K562 (cell line): ENCODE measurements at regions not wholly inside any gene's neighbourhood (a gene's known extent, or its start where the extent isn't known, plus 50 kb on each side); places are given as distances from the start of the nearest gene placed in this dataset.
A peak's percentile ranks its signal among the peaks of the same experiment; 100 is the strongest.

Experiments
- CBFA2T2 ChIP-seq: fragments of 450-650 bp; conservative IDR thresholded peaks from 2 replicates; pipeline ENCODE4 v1.6.1; 2017; ENCODE audit warnings: mild to moderate bottlenecking
- DMBX1 ChIP-seq: fragments of 250-450 bp; sonication (Bioruptor Pico); IDR thresholded peaks from 2 replicates; pipeline ENCODE4 v1.8.0; 2022; ENCODE audit warnings: inconsistent platforms, mild to moderate bottlenecking, moderate library complexity, borderline replicate concordance
- DPF2 ChIP-seq: fragments of 450-650 bp; IDR thresholded peaks from 2 replicates; pipeline ENCODE4 v1.6.1; 2016
- E2F3 ChIP-seq: fragments of 250-450 bp; sonication (Bioruptor Pico); IDR thresholded peaks from 2 replicates; pipeline ENCODE4 v1.4.0; 2020; ENCODE audit warnings: mild to moderate bottlenecking
- ETV1 ChIP-seq: fragments of 450-650 bp; conservative IDR thresholded peaks from 2 replicates; pipeline ENCODE4 v1.6.1; 2016; ENCODE audit warnings: missing genetic modification characterization, control low read depth, low read depth, missing compliant biosample characterization
- FOSL1 ChIP-seq: fragments of 200-800 bp; sonication (Bioruptor generic); conservative IDR thresholded peaks from 2 replicates; pipeline ENCODE4 v1.6.1; 2016; ENCODE audit warnings: missing genetic modification characterization, missing compliant biosample characterization
- HDAC8 ChIP-seq: fragments of 450-650 bp; IDR thresholded peaks from 2 replicates; pipeline ENCODE4 v1.6.1; 2016; ENCODE audit warnings: mild to moderate bottlenecking, missing genetic modification characterization, moderate library complexity, missing compliant biosample characterization
- HEY1 ChIP-seq: fragments of 250-450 bp; sonication (Bioruptor Pico); IDR thresholded peaks from 2 replicates; pipeline ENCODE4 v1.5.0; 2020; ENCODE audit warnings: mild to moderate bottlenecking, moderate library complexity, borderline replicate concordance
- IRF1 ChIP-seq: sonication (generic); formaldehyde crosslinking; IDR thresholded peaks from 2 replicates; pipeline ENCODE4 v1.8.0; 2022; ENCODE audit warnings: missing genetic modification reagents, mild to moderate bottlenecking, borderline replicate concordance
- MCM5 ChIP-seq: fragments of 450-650 bp; IDR thresholded peaks from 2 replicates; pipeline ENCODE4 v1.6.1; 2016; ENCODE audit warnings: low read depth
- NR2C2 ChIP-seq, 2 experiments: fragments of 200-800 bp in 1 of 2; sonication (Bioruptor generic) in 1 of 2; sonication (generic) in 1 of 2; formaldehyde crosslinking in 1 of 2; IDR thresholded peaks; 2 replicates each; pipeline versions ENCODE4 v1.6.1 to v1.8.0; 2016 to 2022; ENCODE audit warnings: mild to moderate bottlenecking in 1 of 2, missing compliant biosample characterization in 1 of 2, missing genetic modification characterization in 1 of 2, missing genetic modification reagents in 1 of 2
- RBM17 ChIP-seq: fragments of 200-400 bp; formaldehyde crosslinking; IDR thresholded peaks from 2 replicates; pipeline ENCODE4 v1.6.1; 2017; ENCODE audit warnings: low read depth, mild to moderate bottlenecking, low read length, borderline replicate concordance
- SRSF7 ChIP-seq: fragments of 200-400 bp; formaldehyde crosslinking; optimal IDR thresholded peaks from 2 replicates; pipeline ENCODE3; 2017; ENCODE audit warnings: mild to moderate bottlenecking, low read depth, low read length
- TAF1 ChIP-seq: IDR thresholded peaks from 2 replicates; pipeline ENCODE4 v1.6.1; 2011; ENCODE audit warnings: mild to moderate bottlenecking, low read length, moderate library complexity; ENCODE audit not compliant: insufficient read depth, control insufficient read depth, severe bottlenecking; ENCODE audit errors: extremely low read depth
- XRCC3 ChIP-seq: fragments of 450-650 bp; IDR thresholded peaks from 2 replicates; pipeline ENCODE4 v1.6.1; 2017; ENCODE audit warnings: mild to moderate bottlenecking, moderate library complexity
- ZC3H4 ChIP-seq: sonication (generic); formaldehyde crosslinking; IDR thresholded peaks from 2 replicates; pipeline ENCODE4 v1.9.0; 2021; ENCODE audit warnings: missing genetic modification reagents, borderline replicate concordance
- ZNF165 ChIP-seq: fragments of 250-450 bp; sonication (Bioruptor Pico); IDR thresholded peaks from 2 replicates; pipeline ENCODE4 v1.4.0; 2020; ENCODE audit warnings: borderline replicate concordance
- ZNF184 ChIP-seq: sonication (generic); formaldehyde crosslinking; IDR thresholded peaks from 2 replicates; pipeline ENCODE4 v1.5.0; 2020; ENCODE audit warnings: missing genetic modification reagents
- ZNF224 ChIP-seq: sonication (generic); formaldehyde crosslinking; IDR thresholded peaks from 2 replicates; pipeline ENCODE4 v1.8.0; 2022; ENCODE audit warnings: mild to moderate bottlenecking, missing genetic modification reagents
- ZNF232 ChIP-seq: sonication (generic); formaldehyde crosslinking; IDR thresholded peaks from 2 replicates; pipeline ENCODE4 v1.8.0; 2022; ENCODE audit warnings: mild to moderate bottlenecking, missing genetic modification reagents
- ZNF24 ChIP-seq: fragments of 450-650 bp; IDR thresholded peaks from 2 replicates; pipeline ENCODE4 v1.6.1; 2016
- ZNF311 ChIP-seq: fragments of 250-450 bp; sonication (Bioruptor Pico); IDR thresholded peaks from 2 replicates; pipeline ENCODE4 v1.4.0; 2020; ENCODE audit warnings: mild to moderate bottlenecking, moderate library complexity
- ZNF316 ChIP-seq: fragments of 450-650 bp; IDR thresholded peaks from 2 replicates; pipeline ENCODE4 v1.6.1; 2016
- ZNF354B ChIP-seq: fragments of 250-450 bp; sonication (Bioruptor Pico); IDR thresholded peaks from 2 replicates; pipeline ENCODE4 v1.4.0; 2020
- ZNF444 ChIP-seq: fragments of 250-450 bp; sonication (Bioruptor Pico); IDR thresholded peaks from 2 replicates; pipeline ENCODE4 v1.4.0; 2020; ENCODE audit warnings: mild to moderate bottlenecking, moderate library complexity
- ZNF592 ChIP-seq: fragments of 450-650 bp; IDR thresholded peaks from 2 replicates; pipeline ENCODE4 v1.6.1; 2017; ENCODE audit warnings: antibody characterized with exemption, mild to moderate bottlenecking

GRCh38 chr1:56137521-56138505 lies 441.6 kb downstream of the PLPP3 start (continued):
- TF ChIP-seq ZNF184 (CRISPR knock-in tag) (no peak), NR2C2 (CRISPR knock-in tag; IDR thresholded peaks at IDR 0.05) (no peak), NR2C2 (tag; IDR thresholded peaks at IDR 0.05) (no peak), CBFA2T2 (no peak), ZC3H4 (CRISPR knock-in tag) (no peak), XRCC3 (no peak), SRSF7 (no peak), ZNF224 (CRISPR knock-in tag) (no peak), ZNF592 (no peak), DPF2 (peak; percentile 46; the same call in 1 of the 2 replicates), HDAC8 (tag) (no peak), ZNF316 (peak; percentile 49; the same call in 1 of the 2 replicates), ZNF311 (CRISPR knock-in tag) (no peak), E2F3 (no peak), ZNF24 (no peak), FOSL1 (tag) (peak; percentile 80), ETV1 (tag) (no peak), TAF1 (no peak), DMBX1 (CRISPR knock-in tag) (no peak), HEY1 (no peak), MCM5 (no peak), ZNF165 (CRISPR knock-in tag) (no peak), ZNF232 (no peak), ZNF354B (no peak), RBM17 (no peak), ZNF444 (CRISPR knock-in tag) (no peak), IRF1 (CRISPR knock-in tag) (no peak)
